K562 (cell line): ENCODE measurements at regions not wholly inside any gene's neighbourhood (a gene's known extent, or its start where the extent isn't known, plus 50 kb on each side); places are given as distances from the start of the nearest gene placed in this dataset.

Experiments
- ATAC-seq: fragments of 200-7000 bp; cut with Tn5 transposase; 3 replicates; pipeline ENCODE4 v1.9.1; 2020; ENCODE audit warnings: moderate library complexity
- BruUV-seq: library from RNA; stranded (reverse); fragments of 400-500 nt; replicated peaks from 2 replicates; lab custom pipeline; 2021; lab: Mats Ljungman, UMichigan
- CTCF ChIA-PET: fragments of 300-600 bp; formaldehyde crosslinking; extraction: SDS; loops from one replicate; lab custom pipeline; 2021; ENCODE audit warnings: low intra/inter-chr PET ratio; lab: Yijun Ruan, JAX
- POLR2A ChIA-PET: fragments of 300-600, 350-650 bp; sonication (Branson Sonifier 250); formaldehyde crosslinking; extraction: SDS; loops from one replicate; lab custom pipeline; 2021; ENCODE audit warnings: antibody characterized with exemption, inconsistent platforms; lab: Yijun Ruan, JAX
- DNase-seq, 4 experiments: peaks; one replicate each; pipeline versions ENCODE4 v3.0.0 to v3.0.0-alpha.2; 2011 to 2018; ENCODE audit warnings: low spot score in 3 of 4, mixed read lengths in 3 of 4; ENCODE audit errors: extremely low read depth in 1 of 4
- FAIRE-seq: peaks from 2 replicates; lab custom pipeline; 2011; peaks lifted over from hg19 to GRCh38; lab: Jason Lieb, UNC
- H2AFZ ChIP-seq: 2 replicates; pipeline ENCODE4 v1.6.0; 2011; ENCODE audit warnings: low read depth, low read length, control low read depth, inconsistent platforms
- H3K27ac ChIP-seq: fragments of 200-600 bp; 3 replicates; pipeline ENCODE4 v1.8.0; 2011; ENCODE audit warnings: low read depth, mild to moderate bottlenecking, control low read depth, inconsistent platforms, low read length, moderate library complexity, mixed read lengths; ENCODE audit errors: extremely low read depth
- H3K27me3 ChIP-seq, 2 experiments: fragments of 300-600 bp in 1 of 2; 2 replicates in 1 of 2; 3 replicates in 1 of 2; pipeline versions ENCODE4 v1.6.0 to v1.8.0; 2011; ENCODE audit warnings: inconsistent platforms in 2 of 2, low read length in 2 of 2, mild to moderate bottlenecking in 1 of 2, mixed read lengths in 1 of 2, moderate library complexity in 1 of 2; ENCODE audit not compliant: control insufficient read depth in 2 of 2, insufficient read depth in 2 of 2
- H3K36me3 ChIP-seq: fragments of 300-600 bp; 3 replicates; pipeline ENCODE4 v1.8.0; 2011; ENCODE audit warnings: mild to moderate bottlenecking, low read length, inconsistent platforms; ENCODE audit not compliant: control insufficient read depth, insufficient read depth
- H3K4me1 ChIP-seq, 2 experiments: fragments of 200-600 bp in 1 of 2; replicated peaks in 1 of 2; 2 replicates in 1 of 2; 3 replicates in 1 of 2; pipeline versions ENCODE4 v1.5.1 to v1.8.0; 2011; ENCODE audit warnings: inconsistent platforms in 2 of 2, low read length in 2 of 2, mild to moderate bottlenecking in 1 of 2, mixed read lengths in 1 of 2, moderate library complexity in 1 of 2; ENCODE audit not compliant: control insufficient read depth in 2 of 2, insufficient read depth in 2 of 2
- H3K4me2 ChIP-seq: 2 replicates; pipeline ENCODE4 v1.6.1; 2011; ENCODE audit warnings: low read length, control low read depth, inconsistent platforms, mixed read lengths; ENCODE audit not compliant: insufficient read depth
- H3K4me3 ChIP-seq: fragments of 200-600 bp; sonication (generic), shearing (Covaris generic); 2 replicates; pipeline ENCODE4 v1.5.1; 2016; ENCODE audit warnings: control low read depth, inconsistent platforms
- H3K79me2 ChIP-seq: fragments of 200-600 bp; 3 replicates; pipeline ENCODE4 v1.8.0; 2011; ENCODE audit warnings: low read length, inconsistent platforms; ENCODE audit not compliant: control insufficient read depth, insufficient read depth
- H3K9ac ChIP-seq, 2 experiments: 2 replicates each; pipeline versions ENCODE4 v1.6.0 to v1.6.1; 2011; ENCODE audit warnings: low read depth in 2 of 2, low read length in 2 of 2, control low read depth in 1 of 2, inconsistent platforms in 1 of 2, mild to moderate bottlenecking in 1 of 2, mixed read lengths in 1 of 2; ENCODE audit not compliant: insufficient read depth in 1 of 2
- H3K9me1 ChIP-seq: one replicate; pipeline ENCODE4 v1.6.0; 2011; ENCODE audit warnings: inconsistent platforms, mild to moderate bottlenecking, low read length, moderate library complexity; ENCODE audit not compliant: control insufficient read depth, insufficient read depth
- H3K9me3 ChIP-seq: replicated peaks from 2 replicates; pipeline ENCODE4 v1.5.1; 2011; ENCODE audit warnings: low read depth, low read length, inconsistent platforms; ENCODE audit not compliant: control insufficient read depth, insufficient read depth
- H4K20me1 ChIP-seq: replicated peaks from 2 replicates; pipeline ENCODE4 v1.6.1; 2011; ENCODE audit warnings: low read length, inconsistent platforms, mixed read lengths; ENCODE audit not compliant: control insufficient read depth, insufficient read depth
- FOXO4 ChIP-seq: fragments of 450-650 bp; formaldehyde crosslinking; IDR thresholded peaks from 2 replicates; pipeline ENCODE4 v1.4.0; 2020; ENCODE audit warnings: mild to moderate bottlenecking, moderate library complexity
- GATA2 ChIP-seq: sonication (generic); formaldehyde crosslinking; IDR thresholded peaks from 2 replicates; pipeline ENCODE4 v1.4.0; 2020; ENCODE audit warnings: mild to moderate bottlenecking, missing genetic modification reagents
- HMGXB4 ChIP-seq: sonication (generic); formaldehyde crosslinking; IDR thresholded peaks from 2 replicates; pipeline ENCODE4 v1.8.1; 2023; ENCODE audit warnings: mild to moderate bottlenecking, missing genetic modification reagents
- KDM2B ChIP-seq: fragments of 250-450 bp; sonication (Bioruptor Pico); IDR thresholded peaks from 2 replicates; pipeline ENCODE4 v1.8.0; 2021; ENCODE audit warnings: mild to moderate bottlenecking, moderate library complexity
- MIER1 ChIP-seq: fragments of 450-650 bp; IDR thresholded peaks from 2 replicates; pipeline ENCODE4 v1.6.1; 2016; ENCODE audit warnings: antibody characterized with exemption, mild to moderate bottlenecking, low read depth
- MTA1 ChIP-seq: fragments of 450-650 bp; IDR thresholded peaks from 2 replicates; pipeline ENCODE4 v1.6.1; 2017; ENCODE audit warnings: borderline replicate concordance
- NR2C2 ChIP-seq, 2 experiments: fragments of 200-800 bp in 1 of 2; sonication (Bioruptor generic) in 1 of 2; sonication (generic) in 1 of 2; formaldehyde crosslinking in 1 of 2; IDR thresholded peaks; 2 replicates each; pipeline versions ENCODE4 v1.6.1 to v1.8.0; 2016 to 2022; ENCODE audit warnings: mild to moderate bottlenecking in 1 of 2, missing compliant biosample characterization in 1 of 2, missing genetic modification characterization in 1 of 2, missing genetic modification reagents in 1 of 2
- PKNOX1 ChIP-seq: fragments of 450-650 bp; IDR thresholded peaks from 2 replicates; pipeline ENCODE4 v1.6.1; 2016
- RFX5 ChIP-seq: IDR thresholded peaks from 2 replicates; pipeline ENCODE4 v1.6.1; 2011; ENCODE audit warnings: low read depth, mild to moderate bottlenecking, improper control_type of control experiment, low read length
- TAF9B ChIP-seq: fragments of 450-650 bp; IDR thresholded peaks from 2 replicates; pipeline ENCODE4 v1.6.1; 2018; ENCODE audit warnings: mild to moderate bottlenecking; ENCODE audit not compliant: partially characterized antibody
- ZBTB17 ChIP-seq: fragments of 450-650 bp; formaldehyde crosslinking; IDR thresholded peaks from 2 replicates; pipeline ENCODE4 v1.4.0; 2020; ENCODE audit warnings: mild to moderate bottlenecking
- ZNF212 ChIP-seq: fragments of 450-650 bp; formaldehyde crosslinking; IDR thresholded peaks from 2 replicates; pipeline ENCODE4 v1.4.0; 2020; ENCODE audit warnings: mild to moderate bottlenecking
- WGBS: fragments of 100-300 bp; shearing (Covaris generic); methylation state at CpG from one replicate; pipeline ENCODE4 v1.1.6; 2016; ENCODE audit warnings: low coverage, mixed read lengths; ENCODE audit not compliant: insufficient coverage; ENCODE audit errors: missing lambda C conversion rate; 5-methylcytosine and 5-hydroxymethylcytosine counted together
- in situ Hi-C: fragments of 300-500 bp; cut with MboI; formaldehyde crosslinking; loops from 4 replicates; pipeline ENCODE4 v1.15.0; 2018; ENCODE audit warnings: inconsistent platforms, mixed read lengths
- intact Hi-C: fragments of 100-400 bp; cut with micrococcal nuclease; formaldehyde crosslinking; loops from 2 replicates; pipeline ENCODE4 v1.14.2; 2022

GRCh38 chr20:52364405-52364804 lies 172.8 kb upstream of the ZFP64 start:
- H3K9ac ChIP-seq, result no peak overlapping the region
- no peaks in the 10 kb centered on the region for H3K36me3 ChIP-seq
- FAIRE-seq, result no peak
- no peaks in the 10 kb centered on the region for H3K4me1 ChIP-seq
- WGBS, result 20% methylated on average over 1 of the region's 1 CpG
- H3K9me3 ChIP-seq, result no peaks in the 10 kb centered on the region
- BruUV-seq, result no TSS peak
- H3K4me2 ChIP-seq, result no peak overlapping the region
- no peaks in the 10 kb centered on the region for H3K79me2 ChIP-seq
- no peak for TF ChIP-seq HMGXB4 (CRISPR knock-in tag)
- no peak for TF ChIP-seq RFX5
- TF ChIP-seq ZBTB17 (CRISPR knock-in tag), result no peak
- TF ChIP-seq MTA1, result no peak
- TF ChIP-seq TAF9B, result no peak
- no peak for TF ChIP-seq KDM2B
- TF ChIP-seq MIER1, result no peak
- no peak for TF ChIP-seq ZNF212 (CRISPR knock-in tag)
- TF ChIP-seq NR2C2 (CRISPR knock-in tag; IDR thresholded peaks at IDR 0.05), result no peak
- TF ChIP-seq NR2C2 (tag; IDR thresholded peaks at IDR 0.05), result no peak
- no peak for TF ChIP-seq GATA2
- TF ChIP-seq FOXO4 (CRISPR knock-in tag), result no peak
- TF ChIP-seq PKNOX1, result no peak
- TF ChIP-seq, all 486 proteins: peak for 0
- DNase-seq (no peak), ATAC-seq (no peak)
- in situ Hi-C loops (no loop called here), intact Hi-C loops (no loop called here)
- Histone ChIP-seq H3K9me1 (no peaks in the 10 kb centered on the region), H3K27me3 (no peaks in the 10 kb centered on the region), H2AFZ (no peak overlapping the region), H3K27ac (no peak overlapping the region), H3K4me3 (no peak overlapping the region), H4K20me1 (no peaks in the 10 kb centered on the region)
- POLR2A ChIA-PET, result no interaction called here
- CTCF ChIA-PET, result no interaction called here
